OCI-LY1 (cell line): ENCODE measurements at regions not wholly inside any gene's neighbourhood (a gene's known extent, or its start where the extent isn't known, plus 50 kb on each side); places are given as distances from the start of the nearest gene placed in this dataset.

Source experiments
- H2AFZ ChIP-seq: fragments of 200-600 bp; sonication (generic), shearing (Covaris generic); 2 replicates; pipeline ENCODE4 v1.6.0; 2014; ENCODE audit warnings: antibody characterized with exemption, mild to moderate bottlenecking, low read length
- H3F3A ChIP-seq: fragments of 200-600 bp; sonication (generic), shearing (Covaris generic); 2 replicates; pipeline ENCODE4 v1.6.0; 2014; ENCODE audit warnings: mild to moderate bottlenecking, antibody characterized with exemption, low read length, moderate library complexity; ENCODE audit not compliant: insufficient read depth
- H3K27ac ChIP-seq: fragments of 200-600 bp; sonication (generic); 2 replicates; pipeline ENCODE4 v1.5.1; 2014; ENCODE audit warnings: low read length, mixed run types, mild to moderate bottlenecking, low read depth; ENCODE audit not compliant: poor library complexity, severe bottlenecking
- H3K27me3 ChIP-seq: fragments of 200-600 bp; sonication (generic); 2 replicates; pipeline ENCODE4 v1.6.0; 2014; ENCODE audit warnings: antibody characterized with exemption, mild to moderate bottlenecking, low read length, moderate library complexity; ENCODE audit not compliant: insufficient read depth
- H3K36me3 ChIP-seq: fragments of 200-600 bp; sonication (generic); 2 replicates; pipeline ENCODE4 v1.6.1; 2014; ENCODE audit warnings: mild to moderate bottlenecking, antibody characterized with exemption, low read length, moderate library complexity, mixed read lengths; ENCODE audit not compliant: insufficient read depth
- H3K4me1 ChIP-seq: fragments of 200-600 bp; sonication (generic); 2 replicates; pipeline ENCODE4 v1.5.1; 2014; ENCODE audit warnings: mild to moderate bottlenecking, low read length, moderate library complexity; ENCODE audit not compliant: insufficient read depth, severe bottlenecking
- H3K4me2 ChIP-seq: fragments of 200-600 bp; sonication (generic), shearing (Covaris generic); 2 replicates; pipeline ENCODE4 v1.6.1; 2014; ENCODE audit warnings: low read length
- H3K4me3 ChIP-seq: fragments of 200-600 bp; sonication (generic); 2 replicates; pipeline ENCODE4 v1.5.1; 2014; ENCODE audit warnings: low read length, low read depth, mild to moderate bottlenecking, mixed read lengths; ENCODE audit not compliant: poor library complexity, severe bottlenecking
- H3K79me2 ChIP-seq: fragments of 200-600 bp; shearing (Covaris generic); 2 replicates; pipeline ENCODE4 v1.6.1; 2016; ENCODE audit warnings: mixed run types, low read length, mixed read lengths; ENCODE audit not compliant: insufficient read depth
- H3K9ac ChIP-seq: fragments of 200-600 bp; sonication (generic), shearing (Covaris generic); 2 replicates; pipeline ENCODE4 v1.6.1; 2014; ENCODE audit warnings: mild to moderate bottlenecking, low read length, mixed read lengths
- H3K9me2 ChIP-seq: fragments of 200-600 bp; sonication (generic), shearing (Covaris generic); 2 replicates; pipeline ENCODE4 v1.6.1; 2014; ENCODE audit warnings: low read depth, mild to moderate bottlenecking, low read length, mixed read lengths
- H3K9me3 ChIP-seq: fragments of 200-600 bp; shearing (Covaris generic); 2 replicates; pipeline ENCODE4 v1.6.1; 2014; ENCODE audit warnings: low read length, mixed read lengths
- H4K20me1 ChIP-seq: fragments of 200-600 bp; sonication (generic), shearing (Covaris generic); 2 replicates; pipeline ENCODE4 v1.6.0; 2016; ENCODE audit warnings: mild to moderate bottlenecking, low read length; ENCODE audit not compliant: insufficient read depth
- CTCF ChIP-seq: fragments of 200-600 bp; sonication (generic), shearing (Covaris generic); IDR thresholded peaks from 2 replicates; pipeline ENCODE4 v1.5.1; 2017; ENCODE audit warnings: mild to moderate bottlenecking, antibody characterized with exemption, low read length, moderate library complexity, mixed read lengths
- EZH2 ChIP-seq: fragments of 200-600 bp; sonication (generic), shearing (Covaris generic); IDR thresholded peaks from 2 replicates; pipeline ENCODE4 v1.8.0; 2017; ENCODE audit warnings: borderline replicate concordance, mixed run types, mild to moderate bottlenecking, antibody characterized with exemption, low read length, moderate library complexity, mixed read lengths

- H3K27ac ChIP-seq: no peak overlapping the region
- H3K4me1 ChIP-seq: no peaks in the 10 kb centered on the region
- H3F3A ChIP-seq: no peaks in the 10 kb centered on the region
- H3K9me3 ChIP-seq: no peaks in the 10 kb centered on the region
- no peak overlapping the region for H2AFZ ChIP-seq
- no peak for TF ChIP-seq EZH2
- no peaks in the 10 kb centered on the region for H3K36me3 ChIP-seq
- no peaks in the 10 kb centered on the region for H3K79me2 ChIP-seq
- H3K4me3 ChIP-seq: no peak overlapping the region
- H3K9ac ChIP-seq: no peak overlapping the region
- no peaks in the 10 kb centered on the region for H3K27me3 ChIP-seq
- no peaks in the 10 kb centered on the region for H4K20me1 ChIP-seq
- H3K9me2 ChIP-seq: no peaks in the 10 kb centered on the region
- H3K4me2 ChIP-seq: no peak overlapping the region
Observed at GRCh38 chr21:16468184-16468583, 738.4 kb downstream of the USP25 start.

- Histone ChIP-seq H4K20me1 (no peaks in the 10 kb centered on the region), H3K9me2 (no peaks in the 10 kb centered on the region), H3F3A (no peaks in the 10 kb centered on the region), H3K9ac (no peak overlapping the region), H3K36me3 (no peaks in the 10 kb centered on the region), H2AFZ (no peak overlapping the region), H3K4me1 (no peaks in the 10 kb centered on the region), H3K4me3 (no peak overlapping the region), H3K27me3 (no peaks in the 10 kb centered on the region), H3K9me3 (no peaks in the 10 kb centered on the region), H3K4me2 (no peak overlapping the region), H3K79me2 (no peaks in the 10 kb centered on the region), H3K27ac (no peak overlapping the region)
- TF ChIP-seq EZH2 (no peak), CTCF (no peak)
Observed at GRCh38 chr21:16473988-16474387, 744.2 kb downstream of the USP25 start.

GRCh38 chr21:16476056-16476825 lies 746.5 kb downstream of the USP25 start:
- H3K9me3 ChIP-seq: no peaks in the 10 kb centered on the region
- no peaks in the 10 kb centered on the region for H3K9me2 ChIP-seq
- no peak overlapping the region for H3K9ac ChIP-seq
- no peaks in the 10 kb centered on the region for H3K36me3 ChIP-seq
- H3K27me3 ChIP-seq: no peaks in the 10 kb centered on the region
- H4K20me1 ChIP-seq: no peaks in the 10 kb centered on the region
- H3K27ac ChIP-seq: no peak overlapping the region
- H3K4me1 ChIP-seq: no peaks in the 10 kb centered on the region
- H3K4me2 ChIP-seq: no peak overlapping the region
- no peaks in the 10 kb centered on the region for H3F3A ChIP-seq
- no peak overlapping the region for H3K4me3 ChIP-seq
- TF ChIP-seq CTCF: no peak
- no peak for TF ChIP-seq EZH2
- H2AFZ ChIP-seq: no peak overlapping the region
- no peaks in the 10 kb centered on the region for H3K79me2 ChIP-seq

- no peaks in the 10 kb centered on the region for H3K9me3 ChIP-seq
- no peaks in the 10 kb centered on the region for H3K79me2 ChIP-seq
- H3K4me3 ChIP-seq: no peak overlapping the region
- no peak overlapping the region for H2AFZ ChIP-seq
- H3F3A ChIP-seq: no peaks in the 10 kb centered on the region
- no peaks in the 10 kb centered on the region for H4K20me1 ChIP-seq
- TF ChIP-seq CTCF: no peak
- no peak for TF ChIP-seq EZH2
- no peak overlapping the region for H3K27ac ChIP-seq
- H3K9ac ChIP-seq: no peak overlapping the region
- no peaks in the 10 kb centered on the region for H3K27me3 ChIP-seq
- no peaks in the 10 kb centered on the region for H3K9me2 ChIP-seq
- H3K4me1 ChIP-seq: no peaks in the 10 kb centered on the region
- H3K4me2 ChIP-seq: no peak overlapping the region
- H3K36me3 ChIP-seq: no peaks in the 10 kb centered on the region
Observed at GRCh38 chr21:16488042-16488441, 758.3 kb downstream of the USP25 start.
